ENCODE measurements at regions not wholly inside any gene's neighbourhood (a gene's known extent, or its start where the extent isn't known, plus 50 kb on each side); places are given as distances from the start of the nearest gene placed in this dataset.

GRCh38 chr11:119786431-119787073 is 57.6 kb upstream of the NECTIN1 start:
- H3K4me3 ChIP-seq = no peak overlapping the region
- DNase-seq (ENCODE audit: low spot score) (no peak), ATAC-seq (no peak)
- H3K27ac ChIP-seq (ENCODE audit: low read depth) = no peak overlapping the region
- no peaks in the 10 kb centered on the region for H3K9me2 ChIP-seq (ENCODE audit: insufficient read depth)
- H3K79me2 ChIP-seq (replicated peaks; ENCODE audit: insufficient read depth) = no peaks in the 10 kb centered on the region
- no peaks in the 10 kb centered on the region for H3K36me3 ChIP-seq (ENCODE audit: insufficient read depth)
- Mint-ChIP-seq H3K27me3 (ENCODE audit: insufficient read depth, low read depth, poor library complexity) (peaks cover 17% of the 10 kb centered on the region), H3K4me3 (no peak overlapping the region), H3K4me1 (peaks cover 36% of the 10 kb centered on the region), H3K27ac (no peak overlapping the region), H3K9me3 (no peaks in the 10 kb centered on the region; the same call in 2 of the 3 replicates), H3K36me3 (ENCODE audit: low read depth) (no peaks in the 10 kb centered on the region)
- no peaks in the 10 kb centered on the region for H4K20me1 ChIP-seq (replicated peaks; ENCODE audit: insufficient read depth)
- H2AFZ ChIP-seq = no peak overlapping the region
- H3K4me2 ChIP-seq = no peak overlapping the region
- TF ChIP-seq REST (IDR thresholded peaks at IDR 0.05; ENCODE audit: unreplicated experiment) (no peak), CTCF (conservative IDR thresholded peaks at IDR 0.05; ENCODE audit: low read depth in 2 of 2) (no peak), EZH2phosphoT487 (IDR thresholded peaks at IDR 0.05; ENCODE audit: unreplicated experiment) (no peak), CREB1 (CRISPR knock-in tag; IDR thresholded peaks at IDR 0.05; ENCODE audit: low read depth) (no peak), STAT1 (IDR thresholded peaks at IDR 0.05; ENCODE audit: unreplicated experiment) (no peak), JUNB (IDR thresholded peaks at IDR 0.05; ENCODE audit: unreplicated experiment) (no peak), NANOG (IDR thresholded peaks at IDR 0.05; ENCODE audit: borderline replicate concordance) (no peak), EZH2 (IDR thresholded peaks at IDR 0.05; ENCODE audit: low read depth, unreplicated experiment) (no peak), ZNF114 (CRISPR knock-in tag; IDR thresholded peaks at IDR 0.05) (no peak), ZNF331 (CRISPR knock-in tag; IDR thresholded peaks at IDR 0.05; ENCODE audit: low read depth) (no peak), ZNF462 (CRISPR knock-in tag; IDR thresholded peaks at IDR 0.05) (no peak), ETS1 (IDR thresholded peaks at IDR 0.05) (no peak), POLR2AphosphoS5 (IDR thresholded peaks at IDR 0.05; ENCODE audit: low read depth) (no peak)
- no peaks in the 10 kb centered on the region for H3K27me3 ChIP-seq (ENCODE audit: insufficient read depth)
- no peaks in the 10 kb centered on the region for H3F3A ChIP-seq (replicated peaks; ENCODE audit: low read depth)
- H3K4me1 ChIP-seq (ENCODE audit: insufficient read depth) = peaks cover 10% of the 10 kb centered on the region
